ENCODE measurements at regions not wholly inside any gene's neighbourhood (a gene's known extent, or its start where the extent isn't known, plus 50 kb on each side); places are given as distances from the start of the nearest gene placed in this dataset.
A peak's percentile ranks its signal among the peaks of the same experiment; 100 is the strongest.

- Histone ChIP-seq H3K9me3 (no peaks in the 10 kb centered on the region), H3K36me3 (no peaks in the 10 kb centered on the region), H3K27ac (peak overlapping the region in 3 of 4 donors; percentile 13 to 64 (median 15)), H3K27me3 (no peaks in the 10 kb centered on the region), H3K4me3 (no peak overlapping the region), H3K4me1 (peaks cover 0 to 13% (median 6%) of the 10 kb centered on the region in 3 donors)
- intact Hi-C loops (cut with DNase I), result no loop called here
- DNase-seq, result no peak
- 69 to 72% methylated on average over 3 of the region's 3 CpGs for WGBS, 2 donors
- no peak for TF ChIP-seq POLR2A (IDR thresholded peaks at IDR 0.05)
- TF ChIP-seq, protein P1, sequence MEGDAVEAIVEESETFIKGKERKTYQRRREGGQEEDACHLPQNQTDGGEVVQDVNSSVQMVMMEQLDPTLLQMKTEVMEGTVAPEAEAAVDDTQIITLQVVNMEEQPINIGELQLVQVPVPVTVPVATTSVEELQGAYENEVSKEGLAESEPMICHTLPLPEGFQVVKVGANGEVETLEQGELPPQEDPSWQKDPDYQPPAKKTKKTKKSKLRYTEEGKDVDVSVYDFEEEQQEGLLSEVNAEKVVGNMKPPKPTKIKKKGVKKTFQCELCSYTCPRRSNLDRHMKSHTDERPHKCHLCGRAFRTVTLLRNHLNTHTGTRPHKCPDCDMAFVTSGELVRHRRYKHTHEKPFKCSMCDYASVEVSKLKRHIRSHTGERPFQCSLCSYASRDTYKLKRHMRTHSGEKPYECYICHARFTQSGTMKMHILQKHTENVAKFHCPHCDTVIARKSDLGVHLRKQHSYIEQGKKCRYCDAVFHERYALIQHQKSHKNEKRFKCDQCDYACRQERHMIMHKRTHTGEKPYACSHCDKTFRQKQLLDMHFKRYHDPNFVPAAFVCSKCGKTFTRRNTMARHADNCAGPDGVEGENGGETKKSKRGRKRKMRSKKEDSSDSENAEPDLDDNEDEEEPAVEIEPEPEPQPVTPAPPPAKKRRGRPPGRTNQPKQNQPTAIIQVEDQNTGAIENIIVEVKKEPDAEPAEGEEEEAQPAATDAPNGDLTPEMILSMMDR (IDR thresholded peaks at IDR 0.05), result no peak
Measured at GRCh38 chr4:123987408-123987807, 590.8 kb downstream of the SPRY1 start.

DNA sequence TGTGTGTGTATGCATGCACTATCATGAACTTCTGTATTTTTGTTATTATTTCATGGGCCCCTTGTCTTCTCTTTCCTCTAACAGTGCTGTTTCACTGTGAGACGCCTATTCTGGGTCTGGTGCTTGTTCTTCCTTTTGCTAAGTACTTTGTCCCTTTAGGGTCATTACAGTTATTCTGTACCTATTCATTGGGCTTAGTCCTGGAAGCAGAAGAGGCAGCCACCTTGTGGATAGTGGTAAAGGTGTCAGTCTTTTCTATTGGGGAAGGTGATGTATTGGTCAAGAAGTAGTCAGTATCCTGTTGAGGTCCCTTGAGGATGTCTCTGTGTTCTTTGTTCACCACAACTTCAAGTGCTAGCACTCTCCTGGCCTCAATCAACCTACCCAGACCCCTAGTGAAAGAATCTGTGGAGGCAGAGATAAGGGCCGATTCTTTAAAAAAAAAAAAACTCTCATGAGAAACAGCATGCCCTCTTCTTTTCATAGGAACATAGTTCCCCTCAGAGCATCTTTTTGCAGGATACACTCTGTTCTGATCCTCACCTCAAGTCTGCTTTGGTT, 593.8 kb downstream of the SPRY1 start:
- Histone ChIP-seq H3K4me3 (no peak overlapping the region), H3K9me3 (no peaks in the 10 kb centered on the region), H3K4me1 (peaks cover 0 to 17% (median 6%) of the 10 kb centered on the region in 3 donors), H3K27me3 (no peaks in the 10 kb centered on the region), H3K27ac (no peak overlapping the region), H3K36me3 (no peaks in the 10 kb centered on the region)
- intact Hi-C loops (cut with DNase I), result no loop called here
- WGBS, 2 donors, result 86 to 90% methylated on average over 2 of the region's 2 CpGs
- DNase-seq, result no peak
- TF ChIP-seq POLR2A (IDR thresholded peaks at IDR 0.05), result no peak
- TF ChIP-seq, protein P1 (IDR thresholded peaks at IDR 0.05), result no peak

DNA sequence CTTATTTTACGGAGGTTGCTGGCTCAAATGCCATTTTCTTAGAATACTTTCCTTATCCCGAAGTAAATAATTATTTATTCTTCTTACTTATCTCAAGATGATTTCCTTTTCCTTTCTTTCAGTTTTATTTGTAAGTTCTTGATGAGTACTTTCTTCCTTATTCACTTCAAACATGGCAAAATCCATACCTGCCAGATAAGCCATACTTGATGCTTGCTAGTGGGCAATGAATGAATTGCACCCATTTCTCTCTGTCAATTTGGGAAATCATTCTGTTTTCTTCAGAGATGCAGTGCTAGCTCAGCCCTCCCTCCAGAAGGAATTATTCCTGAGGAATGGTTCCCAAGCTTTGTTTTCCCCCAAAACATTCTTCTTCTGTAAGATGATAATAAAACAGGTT, 598.3 kb downstream of the SPRY1 start:
- 92 to 93% methylated on average over 2 of the region's 2 CpGs for WGBS, 2 donors
- Histone ChIP-seq H3K9me3 (no peaks in the 10 kb centered on the region), H3K4me3 (no peak overlapping the region), H3K4me1 (peaks cover 0 to 18% (median 0%) of the 10 kb centered on the region in 3 donors), H3K27ac (peak overlapping the region in 1 of 4 donors; percentile 15), H3K36me3 (no peaks in the 10 kb centered on the region), H3K27me3 (no peaks in the 10 kb centered on the region)
- DNase-seq, result no peak
- TF ChIP-seq POLR2A (IDR thresholded peaks at IDR 0.05), result no peak
- TF ChIP-seq, protein P1 (IDR thresholded peaks at IDR 0.05), result peak in 4 of 6 experiments; percentile 15 to 43 (median 18)
- intact Hi-C loops (cut with DNase I), result no loop called here

DNA sequence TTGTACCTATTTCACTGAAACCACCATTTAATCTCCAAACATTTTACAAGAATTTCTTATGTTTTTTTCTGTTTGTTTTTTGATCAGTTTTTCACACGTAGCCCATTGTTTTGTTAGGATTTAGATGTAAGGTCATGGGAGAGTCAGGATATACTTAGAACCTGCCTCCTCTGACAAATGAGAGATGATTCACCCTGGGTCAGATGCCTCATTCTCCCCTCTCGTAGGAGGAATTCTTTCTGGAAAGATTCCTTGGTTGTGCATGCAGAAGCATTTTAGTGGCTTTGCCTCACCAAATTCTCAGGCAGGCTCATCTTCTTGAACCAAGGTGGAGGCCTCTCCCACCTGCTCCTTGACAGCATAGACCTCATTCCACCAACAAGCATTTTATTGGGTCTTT, 599.3 kb downstream of the SPRY1 start:
- no peaks in the 10 kb centered on the region for H3K36me3 ChIP-seq
- H3K27ac ChIP-seq, result peak overlapping the region in 2 of 4 donors; percentile 12 to 26
- TF ChIP-seq, protein P1 (IDR thresholded peaks at IDR 0.05), result no peak
- no peak for TF ChIP-seq POLR2A (IDR thresholded peaks at IDR 0.05)
- 5 to 30% methylated on average over 2 of the region's 2 CpGs for WGBS, 2 donors
- no peak overlapping the region for H3K4me3 ChIP-seq
- no peaks in the 10 kb centered on the region for H3K27me3 ChIP-seq
- H3K9me3 ChIP-seq, result no peaks in the 10 kb centered on the region
- peaks cover 0 to 18% (median 0%) of the 10 kb centered on the region in 3 donors for H3K4me1 ChIP-seq
- intact Hi-C loops (cut with DNase I), result no loop called here
- DNase-seq, result no peak

DNA sequence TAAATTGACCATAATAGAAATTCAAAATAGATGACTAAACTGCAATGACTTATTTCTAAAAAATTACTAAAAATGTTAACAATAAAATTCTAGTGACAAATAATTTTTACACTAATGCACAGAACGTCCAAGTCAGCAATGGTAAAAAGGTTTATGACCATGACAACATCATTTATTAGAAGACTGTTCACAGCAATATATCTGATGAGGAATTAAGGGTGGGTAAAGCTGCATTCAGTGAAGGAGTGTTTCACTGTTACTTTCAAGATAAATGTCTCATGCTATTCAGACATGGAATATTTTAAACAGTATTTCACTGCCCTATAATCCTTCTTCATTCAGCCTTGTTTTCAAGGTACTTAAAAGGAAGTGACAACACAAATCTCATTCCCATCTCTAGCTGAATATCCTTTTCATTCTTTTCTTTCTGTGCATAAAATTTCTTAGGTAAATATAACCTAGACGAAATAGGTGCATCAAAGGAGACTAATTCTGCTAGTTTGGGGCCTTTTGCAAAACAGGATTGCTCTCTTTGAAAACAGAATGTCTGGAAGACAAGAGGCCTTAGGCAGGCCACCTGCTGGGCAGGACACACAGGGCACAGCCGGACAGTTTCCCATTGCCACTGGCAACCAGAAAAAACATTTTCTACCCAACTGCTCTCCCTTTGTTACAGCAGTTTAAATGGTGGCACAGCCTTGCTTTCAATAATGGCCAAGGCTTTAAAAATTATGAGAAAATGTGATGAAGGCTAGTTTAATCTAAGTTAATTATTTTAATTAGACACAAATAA, 600.3 kb downstream of the SPRY1 start:
- H3K9me3 ChIP-seq, result no peaks in the 10 kb centered on the region
- whole genome bisulfite sequencing, 2 donors, result 64 to 67% methylated on average over 3 of the region's 3 CpGs

More for the DNA sequence above, 600.3 kb downstream of the SPRY1 start:
- Histone ChIP-seq H3K4me1 (peaks cover 0 to 18% (median 0%) of the 10 kb centered on the region in 3 donors), H3K36me3 (no peaks in the 10 kb centered on the region), H3K27ac (peak overlapping the region in 2 of 4 donors; percentile 38 to 40), H3K4me3 (no peak overlapping the region), H3K27me3 (no peaks in the 10 kb centered on the region)
- no peak for TF ChIP-seq POLR2A (IDR thresholded peaks at IDR 0.05)
- TF ChIP-seq, protein P1 (IDR thresholded peaks at IDR 0.05), result no peak
- intact Hi-C loops (cut with DNase I), result no loop called here
- no peak for DNase-seq

Data from esophagus squamous epithelium (tissue), 5 donors.